HTR-8/SVneo (cell line): ENCODE measurements at regions not wholly inside any gene's neighbourhood (a gene's known extent, or its start where the extent isn't known, plus 50 kb on each side); places are given as distances from the start of the nearest gene placed in this dataset.

Experiments used
- DNase-seq: peaks from one replicate; pipeline ENCODE4 v3.0.0; 2011; ENCODE audit warnings: low spot score, mixed read lengths; ENCODE audit not compliant: insufficient read length
- FAIRE-seq: peaks from 2 replicates; lab custom pipeline; 2011; peaks lifted over from hg19 to GRCh38; lab: Jason Lieb, UNC

- peak; percentile 29 for DNase-seq
- FAIRE-seq: peak; percentile 49
These were observed 599.3 kb downstream of the SPRY1 start for GRCh38 chr4:123995936-123996335.

GRCh38 chr4:123996718-123997510 lies 600.3 kb downstream of the SPRY1 start:
- DNase-seq: no peak
- no peak for FAIRE-seq

- DNase-seq: no peak
- no peak for FAIRE-seq
These were observed 601.3 kb downstream of the SPRY1 start for GRCh38 chr4:123997776-123998449.

- DNase-seq (no peak), FAIRE-seq (no peak)
These were observed 603.6 kb downstream of the SPRY1 start for GRCh38 chr4:124000233-124000632.

- DNase-seq (no peak), FAIRE-seq (no peak)
These were observed 619.2 kb downstream of the SPRY1 start for GRCh38 chr4:124015766-124016165.

GRCh38 chr4:124017185-124017785 lies 620.7 kb downstream of the SPRY1 start:
- DNase-seq (no peak), FAIRE-seq (no peak)

GRCh38 chr4:124018383-124019317 lies 622.1 kb downstream of the SPRY1 start:
- peak; percentile 68 for FAIRE-seq

GRCh38 chr4:124019749-124020549 lies 623.4 kb downstream of the SPRY1 start:
- no peak for DNase-seq
- FAIRE-seq: no peak

More at GRCh38 chr4:124018383-124019317, 622.1 kb downstream of the SPRY1 start:
- peak; percentile 65 for DNase-seq

GRCh38 chr4:124025000-124025399 lies 628.4 kb downstream of the SPRY1 start:
- no peak for DNase-seq
- FAIRE-seq: no peak

- no peak for DNase-seq
These were observed 628.8 kb downstream of the SPRY1 start for GRCh38 chr4:124025428-124025827.

GRCh38 chr4:124028182-124028581 lies 631.6 kb downstream of the SPRY1 start:
- FAIRE-seq: no peak

More at GRCh38 chr4:124025428-124025827, 628.8 kb downstream of the SPRY1 start:
- no peak for FAIRE-seq

GRCh38 chr4:124030147-124030546 lies 633.6 kb downstream of the SPRY1 start:
- no peak for DNase-seq
- FAIRE-seq: no peak

More at GRCh38 chr4:124028182-124028581, 631.6 kb downstream of the SPRY1 start:
- no peak for DNase-seq

GRCh38 chr4:124032035-124032434 lies 635.4 kb downstream of the SPRY1 start:
- FAIRE-seq: no peak

GRCh38 chr4:124035364-124036041 lies 638.9 kb downstream of the SPRY1 start:
- no peak for FAIRE-seq

More at GRCh38 chr4:124032035-124032434, 635.4 kb downstream of the SPRY1 start:
- DNase-seq: no peak

GRCh38 chr4:124037236-124037635 lies 640.6 kb downstream of the SPRY1 start:
- DNase-seq (no peak), FAIRE-seq (no peak)

More at GRCh38 chr4:124035364-124036041, 638.9 kb downstream of the SPRY1 start:
- DNase-seq: no peak

- no peak for FAIRE-seq
- no peak for DNase-seq
These were observed 647.7 kb downstream of the SPRY1 start for GRCh38 chr4:124044330-124044729.

GRCh38 chr4:124044867-124045266 lies 648.3 kb downstream of the SPRY1 start:
- DNase-seq: no peak
- no peak for FAIRE-seq

GRCh38 chr4:124046190-124046589 lies 649.6 kb downstream of the SPRY1 start:
- FAIRE-seq: no peak
- DNase-seq: no peak
